T-helper 1 cell treated with Interleukin-12 subunit alpha and Interleukin-12 subunit beta and Interleukin-4 antibody, amounts not matched to agents 30 μg/mL and 1 μg/mL, for 36 hours (primary cell): ENCODE measurements at regions not wholly inside any gene's neighbourhood (a gene's known extent, or its start where the extent isn't known, plus 50 kb on each side); places are given as distances from the start of the nearest gene placed in this dataset.
"Not testable (repeated sequence)": the region's sequence is repeated elsewhere in the genome, so short reads cannot be mapped to it uniquely, and the experiment has no call there.

Experiments used
- H3K27ac Mint-ChIP-seq: one replicate; pipeline ENCODE4 v1.8.0; 2021; ENCODE audit warnings: mild to moderate bottlenecking, mixed read lengths
- H3K27me3 Mint-ChIP-seq: one replicate; pipeline ENCODE4 v1.8.0; 2021; ENCODE audit warnings: low read depth, mixed read lengths
- H3K36me3 Mint-ChIP-seq: one replicate; pipeline ENCODE4 v1.8.0; 2021; ENCODE audit warnings: low read depth, mixed read lengths
- H3K4me1 Mint-ChIP-seq: one replicate; pipeline ENCODE4 v1.8.0; 2021; ENCODE audit warnings: low read depth, mixed read lengths
- H3K4me3 Mint-ChIP-seq: one replicate; pipeline ENCODE4 v1.8.0; 2021; ENCODE audit warnings: mild to moderate bottlenecking, moderate library complexity, mixed read lengths
- H3K9me3 Mint-ChIP-seq: one replicate; pipeline ENCODE4 v1.8.0; 2021; ENCODE audit warnings: mixed read lengths

DNA sequence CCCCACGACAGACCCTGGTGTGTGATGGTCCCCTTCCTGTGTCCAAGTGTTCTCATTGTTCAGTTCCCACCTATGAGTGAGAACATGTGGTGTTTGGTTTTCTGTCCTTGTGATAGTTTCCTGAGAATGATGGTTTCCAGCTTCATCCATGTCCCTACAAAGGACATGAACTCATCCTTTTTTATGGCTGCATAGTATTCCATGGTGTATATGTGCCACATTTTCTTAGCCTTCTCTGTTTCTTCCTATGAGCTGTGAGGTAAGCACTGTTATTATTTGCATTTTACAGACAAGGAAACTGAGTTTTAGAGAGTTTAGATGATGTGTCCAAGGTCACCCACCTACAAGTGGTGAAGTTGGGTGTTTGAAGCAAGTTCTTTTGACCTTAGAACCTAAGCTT lies 51.1 kb upstream of the BNC1 start:
- not testable (repeated sequence) for H3K9me3 Mint-ChIP-seq, H3K4me1 Mint-ChIP-seq, H3K36me3 Mint-ChIP-seq, H3K27me3 Mint-ChIP-seq, H3K27ac Mint-ChIP-seq, H3K4me3 Mint-ChIP-seq

- no peaks in the 10 kb centered on the region for H3K4me1 Mint-ChIP-seq
- no peaks in the 10 kb centered on the region for H3K9me3 Mint-ChIP-seq
- H3K27me3 Mint-ChIP-seq: peaks cover 3% of the 10 kb centered on the region
- no peak overlapping the region for H3K4me3 Mint-ChIP-seq
- H3K36me3 Mint-ChIP-seq: no peaks in the 10 kb centered on the region
- no peak overlapping the region for H3K27ac Mint-ChIP-seq
Observed at GRCh38 chr15:83339396-83339795, 54.9 kb upstream of the BNC1 start.

GRCh38 chr15:83340087-83340486 lies 55.6 kb upstream of the BNC1 start:
- no peak overlapping the region for H3K4me3 Mint-ChIP-seq
- H3K4me1 Mint-ChIP-seq: no peaks in the 10 kb centered on the region
- no peaks in the 10 kb centered on the region for H3K36me3 Mint-ChIP-seq
- H3K27ac Mint-ChIP-seq: no peak overlapping the region
- no peaks in the 10 kb centered on the region for H3K9me3 Mint-ChIP-seq
- peaks cover 3% of the 10 kb centered on the region for H3K27me3 Mint-ChIP-seq

DNA sequence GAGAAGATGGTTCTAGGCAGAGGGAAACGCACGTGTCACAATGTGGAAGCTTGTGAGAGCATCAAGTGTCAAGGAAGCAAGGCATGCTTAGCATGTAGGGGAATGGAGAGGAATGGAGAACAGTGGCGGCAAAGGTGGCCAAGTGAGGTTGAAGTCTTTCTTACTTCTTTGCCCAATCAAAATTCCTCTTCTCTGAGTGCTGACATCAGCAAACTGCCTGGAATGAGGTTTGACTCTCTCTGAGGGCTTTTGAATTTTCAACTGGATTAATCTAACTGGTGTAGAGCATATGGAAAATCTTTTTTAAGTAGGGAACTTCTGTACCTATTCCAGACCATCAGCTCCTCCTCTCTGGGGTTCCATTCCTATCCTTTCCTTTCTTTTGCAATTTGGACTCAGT lies 61.9 kb upstream of the BNC1 start:
- Mint-ChIP-seq H3K4me1 (no peaks in the 10 kb centered on the region), H3K4me3 (no peak overlapping the region), H3K36me3 (no peaks in the 10 kb centered on the region), H3K9me3 (no peaks in the 10 kb centered on the region), H3K27ac (no peak overlapping the region), H3K27me3 (peaks cover 3% of the 10 kb centered on the region)

GRCh38 chr15:83352119-83352518 lies 67.7 kb upstream of the BNC1 start:
- H3K9me3 Mint-ChIP-seq: no peaks in the 10 kb centered on the region
- H3K27me3 Mint-ChIP-seq: no peaks in the 10 kb centered on the region
- H3K36me3 Mint-ChIP-seq: no peaks in the 10 kb centered on the region
- no peak overlapping the region for H3K27ac Mint-ChIP-seq
- H3K4me3 Mint-ChIP-seq: no peak overlapping the region
- H3K4me1 Mint-ChIP-seq: no peaks in the 10 kb centered on the region

GRCh38 chr15:83356501-83357399 lies 72.3 kb upstream of the BNC1 start:
- no peaks in the 10 kb centered on the region for H3K27me3 Mint-ChIP-seq
- no peaks in the 10 kb centered on the region for H3K4me1 Mint-ChIP-seq
- H3K9me3 Mint-ChIP-seq: peaks cover 4% of the 10 kb centered on the region
- no peak overlapping the region for H3K4me3 Mint-ChIP-seq
- no peak overlapping the region for H3K27ac Mint-ChIP-seq
- no peaks in the 10 kb centered on the region for H3K36me3 Mint-ChIP-seq

- Mint-ChIP-seq H3K36me3 (no peaks in the 10 kb centered on the region), H3K4me1 (no peaks in the 10 kb centered on the region), H3K27ac (no peak overlapping the region), H3K4me3 (no peak overlapping the region), H3K27me3 (peaks cover 13% of the 10 kb centered on the region), H3K9me3 (peaks cover 4% of the 10 kb centered on the region)
Observed at GRCh38 chr15:83358972-83359564, 74.6 kb upstream of the BNC1 start.

DNA sequence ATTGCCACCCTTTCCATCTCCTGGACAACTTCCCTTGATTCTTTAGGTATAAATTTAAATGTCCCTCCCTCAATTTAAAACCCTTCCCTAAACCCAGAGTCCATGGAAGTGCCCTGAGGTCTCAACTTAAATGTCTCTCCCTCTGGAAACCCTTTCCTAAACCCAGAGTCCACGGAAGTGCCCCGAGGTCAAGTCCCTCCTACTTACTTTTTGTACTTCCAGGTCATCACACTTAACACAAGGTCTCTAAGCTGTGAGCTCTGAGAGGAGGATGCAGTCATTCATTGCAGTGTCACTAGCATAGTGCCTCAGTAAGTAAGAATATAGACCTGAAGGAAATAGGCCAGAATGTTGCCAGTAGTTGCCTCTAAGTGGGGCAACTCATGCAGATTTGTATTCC lies 78.2 kb upstream of the BNC1 start:
- peaks cover 4% of the 10 kb centered on the region for H3K9me3 Mint-ChIP-seq
- peaks cover 43% of the 10 kb centered on the region for H3K27me3 Mint-ChIP-seq
- H3K4me3 Mint-ChIP-seq: no peak overlapping the region
- H3K27ac Mint-ChIP-seq: no peak overlapping the region
- H3K4me1 Mint-ChIP-seq: peaks cover 7% of the 10 kb centered on the region
- H3K36me3 Mint-ChIP-seq: no peaks in the 10 kb centered on the region

GRCh38 chr15:83364501-83364900 lies 80.0 kb upstream of the BNC1 start:
- peaks cover 4% of the 10 kb centered on the region for H3K9me3 Mint-ChIP-seq
- H3K4me3 Mint-ChIP-seq: no peak overlapping the region
- no peaks in the 10 kb centered on the region for H3K36me3 Mint-ChIP-seq
- H3K27me3 Mint-ChIP-seq: peaks cover 48% of the 10 kb centered on the region
- no peak overlapping the region for H3K27ac Mint-ChIP-seq
- peaks cover 7% of the 10 kb centered on the region for H3K4me1 Mint-ChIP-seq

DNA sequence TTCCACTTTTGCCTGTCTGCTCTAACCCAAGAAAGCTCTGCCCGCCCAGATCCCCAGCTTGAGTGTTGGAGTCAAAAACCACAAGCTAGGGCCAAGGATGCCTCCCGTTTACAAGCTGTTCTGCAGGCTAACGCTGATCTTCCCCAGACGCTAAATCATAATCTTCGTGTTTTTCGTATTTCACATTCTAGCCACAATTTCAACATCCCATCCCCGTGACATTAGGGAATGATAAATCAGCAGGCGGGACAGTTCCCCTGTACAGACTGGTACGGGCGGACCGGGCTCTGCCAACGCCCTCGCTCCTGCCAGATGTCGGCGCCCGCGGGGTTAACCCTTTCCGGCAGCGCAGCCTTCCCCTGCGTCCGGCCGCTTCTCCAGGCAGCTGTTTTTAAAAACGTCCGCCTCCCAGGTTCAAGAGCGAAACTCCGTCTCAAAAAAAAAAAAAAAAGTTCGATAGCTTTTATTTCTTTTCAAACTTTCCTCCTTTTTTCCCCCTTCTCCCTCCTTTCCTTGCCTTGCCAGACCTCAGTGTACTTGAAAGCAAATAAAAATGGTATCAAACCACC lies 81.0 kb upstream of the BNC1 start:
- no peaks in the 10 kb centered on the region for H3K36me3 Mint-ChIP-seq
- H3K4me1 Mint-ChIP-seq: peaks cover 7% of the 10 kb centered on the region
- H3K4me3 Mint-ChIP-seq: peak overlapping the region; percentile 39
- peaks cover 4% of the 10 kb centered on the region for H3K9me3 Mint-ChIP-seq
- no peak overlapping the region for H3K27ac Mint-ChIP-seq
- peaks cover 56% of the 10 kb centered on the region for H3K27me3 Mint-ChIP-seq

- no peaks in the 10 kb centered on the region for H3K4me1 Mint-ChIP-seq
- peaks cover 50% of the 10 kb centered on the region for H3K27me3 Mint-ChIP-seq
- H3K4me3 Mint-ChIP-seq: no peak overlapping the region
- H3K27ac Mint-ChIP-seq: no peak overlapping the region
- H3K9me3 Mint-ChIP-seq: no peaks in the 10 kb centered on the region
- no peaks in the 10 kb centered on the region for H3K36me3 Mint-ChIP-seq
Observed at GRCh38 chr15:83372434-83372891, 74.7 kb upstream of the SH3GL3 start.

- Mint-ChIP-seq H3K27me3 (peaks cover 48% of the 10 kb centered on the region), H3K36me3 (no peaks in the 10 kb centered on the region), H3K4me3 (no peak overlapping the region), H3K9me3 (no peaks in the 10 kb centered on the region), H3K4me1 (peaks cover 6% of the 10 kb centered on the region), H3K27ac (no peak overlapping the region)
Observed at GRCh38 chr15:83378921-83379578, 68.1 kb upstream of the SH3GL3 start.

GRCh38 chr15:83379579-83379959 lies 67.6 kb upstream of the SH3GL3 start:
- H3K4me3 Mint-ChIP-seq: no peak overlapping the region
- peaks cover 6% of the 10 kb centered on the region for H3K4me1 Mint-ChIP-seq
- no peak overlapping the region for H3K27ac Mint-ChIP-seq
- no peaks in the 10 kb centered on the region for H3K36me3 Mint-ChIP-seq
- peaks cover 43% of the 10 kb centered on the region for H3K27me3 Mint-ChIP-seq
- no peaks in the 10 kb centered on the region for H3K9me3 Mint-ChIP-seq

DNA sequence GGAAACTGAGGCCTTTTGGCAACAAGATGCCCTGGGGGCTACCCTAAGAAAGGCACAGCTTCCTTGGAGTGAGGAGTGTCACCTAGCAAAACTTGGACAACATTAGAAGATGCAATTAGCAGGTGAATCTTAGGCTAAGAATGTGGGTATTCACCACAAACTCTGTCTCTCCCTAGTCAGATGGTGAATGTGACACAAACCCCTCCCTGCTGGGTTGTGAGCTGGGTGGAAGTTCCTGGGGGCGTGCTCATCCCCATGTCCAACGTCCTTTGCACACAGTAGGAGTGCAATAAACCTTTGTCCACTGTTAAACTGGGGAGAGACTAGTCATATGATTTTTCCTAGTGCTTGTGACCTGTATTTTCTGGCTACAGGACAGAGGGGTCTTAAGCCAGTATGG lies 67.1 kb upstream of the SH3GL3 start:
- Mint-ChIP-seq H3K36me3 (no peaks in the 10 kb centered on the region), H3K27me3 (peaks cover 43% of the 10 kb centered on the region), H3K4me1 (peaks cover 6% of the 10 kb centered on the region)

More for the DNA sequence above, 67.1 kb upstream of the SH3GL3 start:
- Mint-ChIP-seq H3K4me3 (no peak overlapping the region), H3K9me3 (no peaks in the 10 kb centered on the region), H3K27ac (no peak overlapping the region)
